ENCODE measurements at regions not wholly inside any gene's neighbourhood (a gene's known extent, or its start where the extent isn't known, plus 50 kb on each side); places are given as distances from the start of the nearest gene placed in this dataset.

DNA sequence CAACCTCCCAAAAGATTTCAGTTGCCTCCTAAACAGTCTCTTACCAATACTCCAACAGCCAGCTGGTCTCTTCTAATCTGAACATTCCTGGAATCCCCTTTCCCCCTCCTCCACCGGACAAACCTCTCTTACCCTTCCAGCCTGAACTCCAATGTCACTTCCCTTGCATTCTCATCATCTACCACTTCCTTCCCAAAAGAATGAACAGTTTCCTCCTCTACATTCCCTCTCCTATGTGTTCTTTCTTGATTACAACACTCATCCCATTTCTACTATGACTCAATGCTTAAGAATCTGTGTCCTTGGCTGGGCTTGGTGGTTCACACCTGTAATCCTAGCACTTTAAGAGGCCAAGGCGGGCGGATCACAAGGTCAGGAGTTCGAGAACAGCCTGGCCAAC, 417.1 kb downstream of the SETD4 start:
- TF ChIP-seq EZH2phosphoT487 (IDR thresholded peaks at IDR 0.05; ENCODE audit: borderline replicate concordance): no peak
- TF ChIP-seq, protein P1, sequence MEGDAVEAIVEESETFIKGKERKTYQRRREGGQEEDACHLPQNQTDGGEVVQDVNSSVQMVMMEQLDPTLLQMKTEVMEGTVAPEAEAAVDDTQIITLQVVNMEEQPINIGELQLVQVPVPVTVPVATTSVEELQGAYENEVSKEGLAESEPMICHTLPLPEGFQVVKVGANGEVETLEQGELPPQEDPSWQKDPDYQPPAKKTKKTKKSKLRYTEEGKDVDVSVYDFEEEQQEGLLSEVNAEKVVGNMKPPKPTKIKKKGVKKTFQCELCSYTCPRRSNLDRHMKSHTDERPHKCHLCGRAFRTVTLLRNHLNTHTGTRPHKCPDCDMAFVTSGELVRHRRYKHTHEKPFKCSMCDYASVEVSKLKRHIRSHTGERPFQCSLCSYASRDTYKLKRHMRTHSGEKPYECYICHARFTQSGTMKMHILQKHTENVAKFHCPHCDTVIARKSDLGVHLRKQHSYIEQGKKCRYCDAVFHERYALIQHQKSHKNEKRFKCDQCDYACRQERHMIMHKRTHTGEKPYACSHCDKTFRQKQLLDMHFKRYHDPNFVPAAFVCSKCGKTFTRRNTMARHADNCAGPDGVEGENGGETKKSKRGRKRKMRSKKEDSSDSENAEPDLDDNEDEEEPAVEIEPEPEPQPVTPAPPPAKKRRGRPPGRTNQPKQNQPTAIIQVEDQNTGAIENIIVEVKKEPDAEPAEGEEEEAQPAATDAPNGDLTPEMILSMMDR (conservative IDR thresholded peaks at IDR 0.05; ENCODE audit: low read length): no peak
